Ishikawa (cell line): ENCODE measurements at regions not wholly inside any gene's neighbourhood (a gene's known extent, or its start where the extent isn't known, plus 50 kb on each side); places are given as distances from the start of the nearest gene placed in this dataset.

Experiments used
- CREB1 ChIP-seq: IDR thresholded peaks from 2 replicates; pipeline ENCODE4 v1.6.1; 2012; ENCODE audit warnings: low read depth
- EGR1 ChIP-seq: IDR thresholded peaks from 2 replicates; pipeline ENCODE4 v1.6.1; 2012
- EP300 ChIP-seq: IDR thresholded peaks from 2 replicates; pipeline ENCODE4 v1.6.1; 2012; ENCODE audit warnings: borderline replicate concordance
- FOXM1 ChIP-seq: IDR thresholded peaks from 2 replicates; pipeline ENCODE4 v1.6.1; 2012; ENCODE audit warnings: low read depth, borderline replicate concordance
- NFIC ChIP-seq: IDR thresholded peaks from 2 replicates; pipeline ENCODE4 v1.6.1; 2012
- RAD21 ChIP-seq: IDR thresholded peaks from 2 replicates; pipeline ENCODE4 v1.6.1; 2012; ENCODE audit warnings: low read depth
- REST ChIP-seq: IDR thresholded peaks from 2 replicates; pipeline ENCODE4 v1.6.1; 2012; ENCODE audit warnings: low read depth, mild to moderate bottlenecking
- TAF1 ChIP-seq: IDR thresholded peaks from 2 replicates; pipeline ENCODE4 v1.6.1; 2012; ENCODE audit warnings: low read depth, mild to moderate bottlenecking
- TEAD4 ChIP-seq: IDR thresholded peaks from 2 replicates; pipeline ENCODE4 v1.6.1; 2012
- YY1 ChIP-seq: IDR thresholded peaks from 2 replicates; pipeline ENCODE4 v1.6.1; 2012; ENCODE audit warnings: low read depth
- TF ChIP-seq, protein P1 (sequence below): IDR thresholded peaks from 2 replicates; pipeline ENCODE4 v1.6.1; 2012

DNA sequence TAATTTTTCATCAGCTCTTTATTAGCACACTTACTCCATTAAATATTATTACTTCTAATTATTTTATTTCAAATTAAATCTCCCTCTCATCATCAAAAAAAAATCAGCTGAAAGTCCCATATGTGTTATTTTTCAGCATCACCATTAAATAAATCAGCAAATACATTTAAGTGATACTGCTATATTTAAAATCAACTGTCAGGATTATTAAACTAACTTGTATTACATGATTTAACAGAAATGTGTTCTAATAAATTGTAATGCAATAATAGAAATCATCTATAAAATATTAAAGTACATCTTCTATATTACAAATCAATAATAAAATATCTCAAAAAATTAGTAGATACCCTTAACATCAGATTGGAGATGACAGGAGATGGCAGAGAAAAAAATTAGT is 538.6 kb upstream of the MIR17HG start:
- no peak for TF ChIP-seq EP300
- no peak for TF ChIP-seq YY1
- TF ChIP-seq FOXM1: no peak
- TF ChIP-seq NFIC: no peak
- no peak for TF ChIP-seq TAF1
- TF ChIP-seq CREB1: no peak
- TF ChIP-seq EGR1: no peak
- TF ChIP-seq RAD21: no peak
- TF ChIP-seq, protein P1, sequence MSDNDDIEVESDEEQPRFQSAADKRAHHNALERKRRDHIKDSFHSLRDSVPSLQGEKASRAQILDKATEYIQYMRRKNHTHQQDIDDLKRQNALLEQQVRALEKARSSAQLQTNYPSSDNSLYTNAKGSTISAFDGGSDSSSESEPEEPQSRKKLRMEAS: no peak
- TF ChIP-seq TEAD4: no peak
- TF ChIP-seq REST: no peak
